ENCODE measurements at regions not wholly inside any gene's neighbourhood (a gene's known extent, or its start where the extent isn't known, plus 50 kb on each side); places are given as distances from the start of the nearest gene placed in this dataset.

DNA sequence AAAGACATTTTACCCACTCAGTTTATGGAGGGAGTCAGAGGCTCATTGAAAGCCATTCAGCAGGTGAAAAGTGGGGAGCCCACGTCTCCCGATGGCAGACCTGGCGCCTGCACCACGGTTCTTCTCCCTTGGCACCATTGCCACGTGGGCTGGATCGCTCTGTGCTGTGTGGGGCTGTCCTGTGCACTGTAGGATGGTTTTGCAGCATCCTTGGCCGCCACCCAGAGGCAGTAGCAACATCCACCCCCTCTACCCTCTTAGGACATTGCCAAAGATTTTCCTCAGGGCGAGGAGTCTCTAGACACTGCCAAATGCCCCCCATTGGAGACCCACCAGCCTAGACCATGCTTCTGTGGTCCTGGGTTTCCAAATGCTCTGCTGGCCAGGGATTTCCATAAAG, 60.2 kb downstream of the SYNE3 start:
- TF ChIP-seq, protein P1, sequence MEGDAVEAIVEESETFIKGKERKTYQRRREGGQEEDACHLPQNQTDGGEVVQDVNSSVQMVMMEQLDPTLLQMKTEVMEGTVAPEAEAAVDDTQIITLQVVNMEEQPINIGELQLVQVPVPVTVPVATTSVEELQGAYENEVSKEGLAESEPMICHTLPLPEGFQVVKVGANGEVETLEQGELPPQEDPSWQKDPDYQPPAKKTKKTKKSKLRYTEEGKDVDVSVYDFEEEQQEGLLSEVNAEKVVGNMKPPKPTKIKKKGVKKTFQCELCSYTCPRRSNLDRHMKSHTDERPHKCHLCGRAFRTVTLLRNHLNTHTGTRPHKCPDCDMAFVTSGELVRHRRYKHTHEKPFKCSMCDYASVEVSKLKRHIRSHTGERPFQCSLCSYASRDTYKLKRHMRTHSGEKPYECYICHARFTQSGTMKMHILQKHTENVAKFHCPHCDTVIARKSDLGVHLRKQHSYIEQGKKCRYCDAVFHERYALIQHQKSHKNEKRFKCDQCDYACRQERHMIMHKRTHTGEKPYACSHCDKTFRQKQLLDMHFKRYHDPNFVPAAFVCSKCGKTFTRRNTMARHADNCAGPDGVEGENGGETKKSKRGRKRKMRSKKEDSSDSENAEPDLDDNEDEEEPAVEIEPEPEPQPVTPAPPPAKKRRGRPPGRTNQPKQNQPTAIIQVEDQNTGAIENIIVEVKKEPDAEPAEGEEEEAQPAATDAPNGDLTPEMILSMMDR (IDR thresholded peaks at IDR 0.05) = no peak
- H3K27ac ChIP-seq = no peak overlapping the region
- intact Hi-C loops (cut with DNase I) = no loop called here
- H3K9ac ChIP-seq (ENCODE audit: low read depth in 2 of 2, low read length in 2 of 2) = no peak overlapping the region
- H3K4me3 ChIP-seq = no peak overlapping the region
- H3K36me3 ChIP-seq = no peaks in the 10 kb centered on the region
- no peaks in the 10 kb centered on the region for H3K9me3 ChIP-seq
- peaks cover 2% of the 10 kb centered on the region for H3K4me1 ChIP-seq
- DNase-seq = no peak
- no peaks in the 10 kb centered on the region for H3K27me3 ChIP-seq

DNA sequence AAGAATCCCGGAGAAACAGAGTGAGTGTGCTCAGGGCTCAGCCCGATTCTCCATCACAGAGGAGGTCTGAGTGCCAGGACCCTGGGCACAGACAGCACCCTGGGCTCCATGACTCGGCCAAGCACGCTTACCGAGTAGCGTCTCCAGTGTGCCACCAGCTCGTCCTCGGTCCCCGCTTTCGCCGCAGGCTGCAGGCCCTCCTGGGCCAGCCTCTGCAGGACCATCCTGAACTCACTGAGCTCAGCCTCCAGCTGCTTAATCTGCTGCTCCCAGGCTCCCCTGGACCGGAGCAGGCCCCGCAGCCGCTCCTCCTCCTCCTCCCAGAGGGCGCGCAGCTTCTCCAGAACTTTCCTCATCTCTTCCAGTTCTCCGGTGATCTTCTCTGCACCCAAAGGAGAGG, 61.2 kb downstream of the SYNE3 start:
- H3K27ac ChIP-seq = no peak overlapping the region
- H3K36me3 ChIP-seq = no peaks in the 10 kb centered on the region
- intact Hi-C loops (cut with DNase I) = no loop called here
- TF ChIP-seq, protein P1 (IDR thresholded peaks at IDR 0.05) = no peak
- H3K9me3 ChIP-seq = no peaks in the 10 kb centered on the region
- H3K4me3 ChIP-seq = no peak overlapping the region
- no peaks in the 10 kb centered on the region for H3K4me1 ChIP-seq
- H3K9ac ChIP-seq (ENCODE audit: low read depth in 2 of 2, low read length in 2 of 2) = no peak overlapping the region
- no peak for DNase-seq
- H3K27me3 ChIP-seq = no peaks in the 10 kb centered on the region

DNA sequence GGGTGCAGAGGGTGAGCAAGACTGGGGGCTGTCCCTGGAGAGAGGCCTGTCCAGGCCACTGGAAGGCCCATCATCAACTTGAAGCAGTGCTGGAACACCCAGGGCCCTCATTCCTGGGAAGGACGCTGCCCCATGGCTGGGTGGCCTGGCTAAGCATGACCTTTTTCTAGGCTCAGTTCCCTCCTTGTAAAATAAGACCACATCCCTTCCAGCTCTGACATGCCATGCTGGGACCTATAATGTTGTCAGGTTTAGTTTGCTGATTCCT, 62.8 kb downstream of the SYNE3 start:
- no peaks in the 10 kb centered on the region for H3K27me3 ChIP-seq
- H3K4me3 ChIP-seq = no peak overlapping the region
- H3K9ac ChIP-seq (ENCODE audit: low read depth in 2 of 2, low read length in 2 of 2) = no peak overlapping the region
- H3K36me3 ChIP-seq = no peaks in the 10 kb centered on the region
- DNase-seq = no peak
- no peak overlapping the region for H3K27ac ChIP-seq
- no peaks in the 10 kb centered on the region for H3K9me3 ChIP-seq
- no peaks in the 10 kb centered on the region for H3K4me1 ChIP-seq
- intact Hi-C loops (cut with DNase I) = no loop called here
- TF ChIP-seq, protein P1 (IDR thresholded peaks at IDR 0.05) = no peak

DNA sequence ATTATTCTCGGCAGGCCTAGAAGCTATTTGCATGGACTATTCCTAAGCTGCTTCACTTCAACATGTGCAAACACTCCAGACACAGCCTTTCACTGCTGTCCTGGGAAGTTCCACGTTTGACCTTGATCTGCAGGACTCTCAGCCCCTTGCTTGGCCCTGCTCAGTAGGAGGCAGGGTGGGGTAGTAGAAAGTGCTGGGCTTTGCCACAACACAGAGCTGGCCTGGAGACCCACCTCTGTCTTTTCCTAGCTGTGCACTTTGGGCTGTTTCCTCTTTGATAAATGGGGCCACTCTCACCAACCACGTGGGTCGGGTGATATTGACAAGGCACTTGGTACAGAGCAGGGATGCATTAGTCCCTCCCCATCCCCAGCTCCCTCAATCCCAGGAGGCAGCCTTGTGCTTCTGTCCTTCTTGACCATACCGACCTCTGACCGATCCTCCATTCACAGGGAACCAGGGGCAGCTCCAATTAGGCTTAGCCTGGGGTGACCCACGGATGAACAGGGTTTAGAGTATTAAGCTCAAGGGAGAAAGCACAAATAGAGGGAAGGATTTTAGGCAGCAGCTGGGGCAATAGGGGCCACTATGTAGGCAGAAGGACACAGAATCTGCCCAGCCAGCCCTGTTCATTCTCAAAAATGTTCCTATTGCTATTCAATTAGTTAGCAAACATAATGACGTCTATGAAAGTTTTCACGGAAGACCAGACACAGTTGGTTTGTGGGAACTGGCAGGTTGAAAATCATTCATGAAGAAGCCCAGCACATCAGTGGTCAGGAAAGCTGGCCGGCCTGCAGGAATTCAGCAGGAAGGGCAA, 63.3 kb downstream of the SYNE3 start:
- Histone ChIP-seq H3K4me1 (no peaks in the 10 kb centered on the region), H3K27ac (no peak overlapping the region), H3K9ac (ENCODE audit: low read depth in 2 of 2, low read length in 2 of 2) (no peak overlapping the region), H3K9me3 (no peaks in the 10 kb centered on the region), H3K36me3 (no peaks in the 10 kb centered on the region), H3K27me3 (no peaks in the 10 kb centered on the region), H3K4me3 (no peak overlapping the region)
- DNase-seq = no peak
- TF ChIP-seq, protein P1 (IDR thresholded peaks at IDR 0.05) = no peak
- intact Hi-C loops (cut with DNase I) = no loop called here

DNA sequence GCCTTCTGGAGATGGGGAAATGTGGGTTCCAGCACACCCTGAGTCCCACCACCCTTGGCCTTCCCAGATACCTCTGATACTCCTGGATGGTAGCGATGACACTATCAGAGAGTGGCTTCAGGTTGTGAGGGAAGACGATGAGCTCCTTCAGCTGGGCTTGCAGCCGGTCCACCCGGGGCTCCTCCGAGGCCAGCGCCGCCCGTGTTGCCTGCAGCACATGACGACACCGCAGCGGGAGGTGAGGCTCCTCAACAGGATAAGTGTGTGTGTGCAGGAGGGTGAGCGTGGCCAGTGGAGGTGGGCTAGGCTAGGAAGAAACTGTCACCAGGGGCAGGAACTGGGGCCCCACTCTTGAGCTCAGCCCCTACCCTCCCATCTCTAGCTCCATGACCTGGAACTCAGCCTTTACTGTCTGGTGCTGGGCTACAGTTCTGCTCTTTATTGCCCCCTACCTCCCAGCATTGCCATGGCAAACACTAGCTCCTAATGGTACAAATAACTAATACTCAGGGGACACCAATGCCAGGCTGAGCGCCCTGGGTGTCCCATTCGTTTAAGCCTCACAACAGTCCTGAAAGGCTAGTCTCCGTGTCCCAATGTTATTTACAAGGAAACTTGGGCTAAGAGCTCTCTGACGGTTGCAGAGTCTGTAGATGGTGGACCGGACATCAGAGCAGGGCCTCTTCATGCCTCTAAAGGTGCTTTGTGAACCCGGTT, 64.1 kb downstream of the SYNE3 start:
- no peak for DNase-seq
- H3K9ac ChIP-seq (ENCODE audit: low read depth in 2 of 2, low read length in 2 of 2) = no peak overlapping the region
- H3K4me3 ChIP-seq = no peak overlapping the region
- H3K9me3 ChIP-seq = no peaks in the 10 kb centered on the region
- H3K36me3 ChIP-seq = no peaks in the 10 kb centered on the region
- H3K4me1 ChIP-seq = no peaks in the 10 kb centered on the region
- H3K27ac ChIP-seq = no peak overlapping the region
- TF ChIP-seq, protein P1 (IDR thresholded peaks at IDR 0.05) = no peak
- intact Hi-C loops (cut with DNase I) = no loop called here
- H3K27me3 ChIP-seq = no peaks in the 10 kb centered on the region

Measured in colonic mucosa (tissue), 4 donors.